GM21423 (cell line): ENCODE measurements at regions not wholly inside any gene's neighbourhood (a gene's known extent, or its start where the extent isn't known, plus 50 kb on each side); places are given as distances from the start of the nearest gene placed in this dataset.

Experiments
- ATAC-seq: cut with Tn5 transposase; IDR thresholded peaks from one replicate; pipeline ENCODE4 v1.9.1; 2021; ENCODE audit warnings: mild to moderate bottlenecking, moderate library complexity; ENCODE audit not compliant: unreplicated experiment

- no peak for ATAC-seq
These were observed 1464.0 kb downstream of the PCDH7 start for GRCh38 chr4:32184186-32184585.

- no peak for ATAC-seq
These were observed 1469.0 kb downstream of the PCDH7 start for GRCh38 chr4:32189130-32189529.

GRCh38 chr4:32189788-32190187 is 1469.6 kb downstream of the PCDH7 start:
- no peak for ATAC-seq

- no peak for ATAC-seq
These were observed 1471.8 kb downstream of the PCDH7 start for GRCh38 chr4:32191961-32192360.

GRCh38 chr4:32192363-32192762 is 1472.2 kb downstream of the PCDH7 start:
- no peak for ATAC-seq

GRCh38 chr4:32192991-32193390 is 1472.8 kb downstream of the PCDH7 start:
- ATAC-seq: no peak

- ATAC-seq: no peak
These were observed 1477.0 kb downstream of the PCDH7 start for GRCh38 chr4:32196950-32197688.

- ATAC-seq: no peak
These were observed 1479.5 kb downstream of the PCDH7 start for GRCh38 chr4:32199639-32200038.

- ATAC-seq: no peak
These were observed 1483.2 kb downstream of the PCDH7 start for GRCh38 chr4:32203340-32203739.

- ATAC-seq: no peak
These were observed 1486.6 kb downstream of the PCDH7 start for GRCh38 chr4:32206756-32207155.

- ATAC-seq: no peak
These were observed 1487.3 kb downstream of the PCDH7 start for GRCh38 chr4:32207456-32207855.

GRCh38 chr4:32215277-32215676 is 1495.1 kb downstream of the PCDH7 start:
- ATAC-seq: no peak

GRCh38 chr4:32216502-32216901 is 1496.3 kb downstream of the PCDH7 start:
- no peak for ATAC-seq

GRCh38 chr4:32219306-32220075 is 1499.3 kb downstream of the PCDH7 start:
- ATAC-seq: no peak

GRCh38 chr4:32226204-32226603 is 1506.0 kb downstream of the PCDH7 start:
- no peak for ATAC-seq

GRCh38 chr4:32226733-32227132 is 1506.6 kb downstream of the PCDH7 start:
- ATAC-seq: no peak

- ATAC-seq: no peak
These were observed 1523.8 kb downstream of the PCDH7 start for GRCh38 chr4:32243926-32244325.

GRCh38 chr4:32249040-32249439 is 1528.9 kb downstream of the PCDH7 start:
- no peak for ATAC-seq

- ATAC-seq: no peak
These were observed 1531.0 kb downstream of the PCDH7 start for GRCh38 chr4:32251126-32251525.

GRCh38 chr4:32251926-32252325 is 1531.8 kb downstream of the PCDH7 start:
- no peak for ATAC-seq

- no peak for ATAC-seq
These were observed 1534.0 kb downstream of the PCDH7 start for GRCh38 chr4:32254216-32254615.

GRCh38 chr4:32258986-32259385 is 1538.8 kb downstream of the PCDH7 start:
- ATAC-seq: no peak
